ENCODE measurements at regions not wholly inside any gene's neighbourhood (a gene's known extent, or its start where the extent isn't known, plus 50 kb on each side); places are given as distances from the start of the nearest gene placed in this dataset.

GRCh38 chr9:1369297-1369696, 319.1 kb downstream of the DMRT2 start:
- Histone ChIP-seq H3K9me3 (ENCODE audit: control insufficient read depth in 1 of 2, insufficient read depth in 1 of 2, low read length in 2 of 2) (no peaks in the 10 kb centered on the region), H3K36me3 (ENCODE audit: insufficient read depth, low read length) (no peaks in the 10 kb centered on the region), H3K27me3 (ENCODE audit: control insufficient read depth in 1 of 2, insufficient read depth in 2 of 2, low read length in 2 of 2) (peaks cover 0 to 4% of the 10 kb centered on the region in 2 experiments), H3K27ac (ENCODE audit: low read depth in 1 of 2, low read length in 2 of 2) (no peak overlapping the region), H3K4me3 (ENCODE audit: low read length) (no peak overlapping the region), H3K4me1 (ENCODE audit: insufficient read depth, low read length) (no peaks in the 10 kb centered on the region)
- no peaks in the 10 kb centered on the region for H3K4me1 Mint-ChIP-seq (ENCODE audit: low read depth)
- TF ChIP-seq, protein P1, sequence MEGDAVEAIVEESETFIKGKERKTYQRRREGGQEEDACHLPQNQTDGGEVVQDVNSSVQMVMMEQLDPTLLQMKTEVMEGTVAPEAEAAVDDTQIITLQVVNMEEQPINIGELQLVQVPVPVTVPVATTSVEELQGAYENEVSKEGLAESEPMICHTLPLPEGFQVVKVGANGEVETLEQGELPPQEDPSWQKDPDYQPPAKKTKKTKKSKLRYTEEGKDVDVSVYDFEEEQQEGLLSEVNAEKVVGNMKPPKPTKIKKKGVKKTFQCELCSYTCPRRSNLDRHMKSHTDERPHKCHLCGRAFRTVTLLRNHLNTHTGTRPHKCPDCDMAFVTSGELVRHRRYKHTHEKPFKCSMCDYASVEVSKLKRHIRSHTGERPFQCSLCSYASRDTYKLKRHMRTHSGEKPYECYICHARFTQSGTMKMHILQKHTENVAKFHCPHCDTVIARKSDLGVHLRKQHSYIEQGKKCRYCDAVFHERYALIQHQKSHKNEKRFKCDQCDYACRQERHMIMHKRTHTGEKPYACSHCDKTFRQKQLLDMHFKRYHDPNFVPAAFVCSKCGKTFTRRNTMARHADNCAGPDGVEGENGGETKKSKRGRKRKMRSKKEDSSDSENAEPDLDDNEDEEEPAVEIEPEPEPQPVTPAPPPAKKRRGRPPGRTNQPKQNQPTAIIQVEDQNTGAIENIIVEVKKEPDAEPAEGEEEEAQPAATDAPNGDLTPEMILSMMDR (IDR thresholded peaks at IDR 0.05), result no peak
- CTCF ChIA-PET, result no interaction called here
- H3K27ac Mint-ChIP-seq, result no peak overlapping the region
- H3K4me3 Mint-ChIP-seq, result no peak overlapping the region
- POLR2A ChIA-PET, result no interaction called here
- H3K27me3 Mint-ChIP-seq, result no peaks in the 10 kb centered on the region
- DNase-seq (no peak), ATAC-seq (ENCODE audit: poor library complexity) (no peak)
- intact Hi-C loops (cut with DNase I, micrococcal nuclease), result no loop called here
- no peaks in the 10 kb centered on the region for H3K36me3 Mint-ChIP-seq (ENCODE audit: low read depth)
- H3K9me3 Mint-ChIP-seq, result no peaks in the 10 kb centered on the region

DNA sequence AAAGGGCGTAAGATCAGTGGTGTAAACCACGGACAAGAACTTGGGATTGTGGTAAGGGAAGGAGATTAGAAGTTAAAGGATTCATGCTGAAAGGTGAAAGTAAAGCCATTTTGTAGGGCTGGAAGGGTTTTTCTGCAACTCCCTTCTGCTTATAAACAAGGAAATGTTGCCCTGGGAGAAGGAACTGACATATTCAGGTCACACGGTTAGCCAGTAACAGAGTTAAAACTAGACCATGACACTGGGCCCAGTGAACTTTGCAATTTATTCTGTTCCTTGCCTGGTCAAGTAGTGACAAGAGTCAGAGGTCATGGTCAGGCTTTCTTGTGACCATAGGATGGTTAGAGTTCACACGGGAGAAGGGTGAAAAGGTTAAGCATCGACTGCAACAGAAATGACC, 323.3 kb downstream of the DMRT2 start:
- ATAC-seq (ENCODE audit: poor library complexity), result no peak
- no peaks in the 10 kb centered on the region for H3K4me1 Mint-ChIP-seq (ENCODE audit: low read depth)
- H3K36me3 Mint-ChIP-seq (ENCODE audit: low read depth), result no peaks in the 10 kb centered on the region
- TF ChIP-seq, protein P1 (IDR thresholded peaks at IDR 0.05), result no peak
- no peaks in the 10 kb centered on the region for H3K9me3 Mint-ChIP-seq
- ChIA-PET CTCF (no interaction called here), POLR2A (no interaction called here)
- H3K27ac ChIP-seq (ENCODE audit: low read depth in 1 of 2, low read length in 2 of 2), result no peak overlapping the region
- H3K4me3 Mint-ChIP-seq, result no peak overlapping the region
- H3K4me3 ChIP-seq (ENCODE audit: low read length), result no peak overlapping the region
- intact Hi-C loops (cut with DNase I, micrococcal nuclease), result no loop called here
- no peak for DNase-seq
- no peaks in the 10 kb centered on the region for H3K27me3 Mint-ChIP-seq
- H3K27me3 ChIP-seq (ENCODE audit: control insufficient read depth in 1 of 2, insufficient read depth in 2 of 2, low read length in 2 of 2), result peaks cover 0 to 4% of the 10 kb centered on the region in 2 experiments
- H3K4me1 ChIP-seq (ENCODE audit: insufficient read depth, low read length), result no peaks in the 10 kb centered on the region
- no peaks in the 10 kb centered on the region for H3K36me3 ChIP-seq (ENCODE audit: insufficient read depth, low read length)
- no peak overlapping the region for H3K27ac Mint-ChIP-seq
- no peaks in the 10 kb centered on the region for H3K9me3 ChIP-seq (ENCODE audit: control insufficient read depth in 1 of 2, insufficient read depth in 1 of 2, low read length in 2 of 2)

GRCh38 chr9:1383899-1384455, 333.8 kb downstream of the DMRT2 start:
- no peaks in the 10 kb centered on the region for H3K27me3 ChIP-seq (ENCODE audit: control insufficient read depth in 1 of 2, insufficient read depth in 2 of 2, low read length in 2 of 2)
- no peak overlapping the region for H3K4me3 Mint-ChIP-seq
- H3K4me1 ChIP-seq (ENCODE audit: insufficient read depth, low read length), result no peaks in the 10 kb centered on the region
- no peak overlapping the region for H3K4me3 ChIP-seq (ENCODE audit: low read length)
- no peak overlapping the region for H3K27ac ChIP-seq (ENCODE audit: low read depth in 1 of 2, low read length in 2 of 2)
- no peaks in the 10 kb centered on the region for H3K9me3 ChIP-seq (ENCODE audit: control insufficient read depth in 1 of 2, insufficient read depth in 1 of 2, low read length in 2 of 2)
- ChIA-PET POLR2A (no interaction called here), CTCF (no interaction called here)
- H3K36me3 Mint-ChIP-seq (ENCODE audit: low read depth), result no peaks in the 10 kb centered on the region
- TF ChIP-seq, protein P1 (IDR thresholded peaks at IDR 0.05), result no peak
- DNase-seq (no peak), ATAC-seq (ENCODE audit: poor library complexity) (no peak)
- H3K36me3 ChIP-seq (ENCODE audit: insufficient read depth, low read length), result no peaks in the 10 kb centered on the region
- H3K27me3 Mint-ChIP-seq, result no peaks in the 10 kb centered on the region
- H3K27ac Mint-ChIP-seq, result no peak overlapping the region
- intact Hi-C loops (cut with DNase I, micrococcal nuclease), result no loop called here
- H3K4me1 Mint-ChIP-seq (ENCODE audit: low read depth), result no peaks in the 10 kb centered on the region
- no peaks in the 10 kb centered on the region for H3K9me3 Mint-ChIP-seq
